HG03432 (cell line): ENCODE measurements at regions not wholly inside any gene's neighbourhood (a gene's known extent, or its start where the extent isn't known, plus 50 kb on each side); places are given as distances from the start of the nearest gene placed in this dataset.

Experiments used
- ATAC-seq: cut with Tn5 transposase; IDR thresholded peaks from one replicate; pipeline ENCODE4 v1.9.1; 2021; ENCODE audit warnings: mild to moderate bottlenecking, moderate library complexity; ENCODE audit not compliant: unreplicated experiment

DNA sequence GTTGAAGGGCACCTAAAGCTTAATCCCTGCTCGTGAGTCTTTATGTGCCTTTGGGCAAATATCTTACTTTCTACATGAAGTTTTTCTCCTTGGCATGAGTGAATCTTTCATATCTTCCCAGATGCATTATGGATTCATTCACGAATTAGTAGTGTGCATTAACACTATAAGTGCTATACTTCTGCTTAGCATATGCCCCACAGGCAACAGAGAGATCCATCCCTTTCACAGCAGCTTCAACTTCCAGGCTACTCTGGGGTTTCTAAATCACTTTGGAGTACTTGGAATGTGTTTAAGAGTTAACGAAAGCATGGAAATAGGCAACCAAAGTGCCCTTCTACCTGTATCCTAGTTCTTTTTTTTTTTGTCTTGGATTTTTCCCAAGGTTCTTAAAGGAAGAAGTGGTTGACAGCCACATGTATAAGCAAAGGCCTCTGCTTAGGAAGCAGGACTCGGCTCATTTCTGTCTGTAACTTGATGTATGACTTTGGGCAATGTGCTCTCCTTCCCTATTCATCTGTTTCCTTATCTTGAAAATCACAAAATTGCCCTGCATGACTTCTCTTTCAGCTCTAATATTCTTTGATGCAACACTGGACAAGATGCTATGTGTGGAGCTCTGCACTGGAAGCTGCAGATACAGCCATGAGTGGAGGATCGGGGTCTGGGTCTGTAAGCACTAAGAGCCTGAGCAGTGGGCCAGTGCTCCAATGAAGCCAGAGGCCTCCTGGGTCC lies 54.5 kb upstream of the ME3 start:
- no peak for ATAC-seq

DNA sequence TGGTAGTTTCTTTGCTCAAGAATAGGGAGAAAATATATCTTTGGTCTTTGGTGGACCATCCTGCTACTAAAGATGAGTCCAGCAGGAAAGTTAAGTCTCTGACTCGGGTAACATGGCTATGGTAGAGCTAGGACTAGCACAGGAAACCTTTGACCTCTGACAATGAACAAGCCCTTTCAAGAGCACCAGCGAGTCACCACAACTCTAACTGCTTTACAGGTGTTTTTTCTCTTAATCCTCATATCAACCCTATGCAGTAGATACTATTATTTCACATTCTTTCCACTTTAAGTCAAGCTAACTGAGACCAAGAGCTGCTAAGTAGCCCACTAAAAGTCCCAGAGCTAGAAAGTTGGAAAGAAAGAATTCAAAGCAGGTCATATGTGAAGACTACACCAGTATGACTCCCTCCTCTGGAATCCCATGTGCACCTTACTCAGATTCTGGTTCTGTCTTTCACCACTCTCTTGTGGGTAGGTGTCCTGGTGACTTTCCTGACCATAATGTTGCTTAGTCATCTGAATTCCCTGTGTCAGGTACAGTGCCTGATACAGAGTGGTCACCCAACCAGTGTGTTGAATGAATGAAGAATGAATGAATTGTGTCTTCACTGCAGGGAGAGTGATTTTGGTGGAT lies 53.8 kb upstream of the ME3 start:
- ATAC-seq, result no peak

DNA sequence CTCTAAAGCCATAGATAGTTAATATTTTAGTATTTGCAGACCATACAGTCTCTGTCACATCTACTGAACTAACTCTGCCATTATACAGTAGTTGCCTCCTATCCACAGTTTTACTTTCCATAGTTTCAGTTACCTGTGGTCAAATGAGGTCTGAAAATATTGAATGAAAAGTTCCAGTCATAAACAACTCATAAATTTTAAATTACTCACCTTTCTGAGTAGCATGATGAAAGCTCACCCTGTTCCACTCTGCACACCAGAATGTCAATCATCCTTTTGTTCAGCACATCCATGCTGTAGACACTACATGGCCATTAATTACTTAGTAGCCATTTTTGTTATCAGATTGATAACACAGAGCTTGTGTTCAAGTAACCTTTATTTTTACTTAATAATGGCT lies 51.7 kb upstream of the ME3 start:
- ATAC-seq, result no peak

DNA sequence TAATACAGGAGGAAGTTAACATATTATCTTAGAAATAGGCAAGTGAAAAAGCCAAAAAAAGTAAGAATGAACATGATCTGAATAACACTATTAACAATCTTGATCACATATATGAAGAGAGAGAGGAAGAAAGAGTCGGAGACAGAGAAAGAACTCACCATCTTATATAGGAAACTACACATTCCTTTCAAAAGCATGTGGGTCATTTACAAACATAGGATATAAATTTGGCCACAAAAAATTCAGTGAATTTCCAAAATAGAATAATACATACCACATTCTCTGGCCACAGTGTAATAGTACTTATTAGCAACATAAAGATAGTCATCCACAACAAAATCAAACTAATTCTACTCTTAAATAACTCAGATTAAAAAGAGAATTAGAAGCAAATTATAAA lies 50.9 kb upstream of the ME3 start:
- ATAC-seq, result no peak

DNA sequence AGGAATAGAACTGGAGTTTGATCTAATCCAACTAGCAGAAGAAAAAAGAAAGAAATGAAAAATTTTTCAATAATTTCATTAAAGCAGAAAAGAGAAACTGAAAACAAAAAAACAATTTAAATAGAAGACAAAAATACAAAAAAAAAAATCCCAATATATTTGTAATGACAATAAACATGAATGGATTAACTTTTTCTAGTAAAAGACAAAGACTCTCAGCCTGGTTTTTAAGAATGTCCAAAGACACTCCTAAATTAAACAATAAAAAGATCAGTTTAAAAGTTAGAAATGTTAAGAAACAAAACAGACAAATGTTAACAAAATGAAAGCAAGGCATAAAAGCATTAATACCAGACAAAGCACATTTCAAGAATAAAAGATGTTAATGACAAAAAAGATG lies 50.3 kb upstream of the ME3 start:
- ATAC-seq, result no peak
